ENCODE measurements at regions not wholly inside any gene's neighbourhood (a gene's known extent, or its start where the extent isn't known, plus 50 kb on each side); places are given as distances from the start of the nearest gene placed in this dataset.

DNA sequence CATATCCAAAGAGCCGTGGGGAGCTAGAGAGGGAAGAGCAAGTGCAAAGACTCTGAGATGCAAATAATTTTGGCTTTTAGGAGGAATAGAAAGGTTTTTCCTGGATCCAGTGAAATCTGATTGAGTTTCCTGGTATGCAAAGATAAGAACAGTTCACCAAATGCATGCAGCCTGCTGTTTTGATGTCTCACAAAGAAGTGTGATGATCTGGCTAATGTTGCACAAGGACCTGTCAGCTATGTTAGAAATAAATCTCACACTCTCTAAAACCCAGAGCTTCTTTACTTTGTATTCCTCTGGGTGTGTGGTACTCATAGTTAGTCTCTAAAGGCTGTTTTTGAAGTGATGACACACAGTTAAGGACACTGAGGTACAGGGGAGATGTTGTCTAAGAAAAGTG, 321.4 kb downstream of the AACS start:
- no peaks in the 10 kb centered on the region for H3K27me3 ChIP-seq (ENCODE audit: insufficient read depth, low read depth, low read length)
- no peak overlapping the region for H2AFZ ChIP-seq (ENCODE audit: low read depth, low read length)
- H3K9me2 ChIP-seq (ENCODE audit: insufficient read depth, low read length) = no peaks in the 10 kb centered on the region
- no peak overlapping the region for H3K4me3 ChIP-seq (ENCODE audit: low read length)
- TF ChIP-seq, protein P1, sequence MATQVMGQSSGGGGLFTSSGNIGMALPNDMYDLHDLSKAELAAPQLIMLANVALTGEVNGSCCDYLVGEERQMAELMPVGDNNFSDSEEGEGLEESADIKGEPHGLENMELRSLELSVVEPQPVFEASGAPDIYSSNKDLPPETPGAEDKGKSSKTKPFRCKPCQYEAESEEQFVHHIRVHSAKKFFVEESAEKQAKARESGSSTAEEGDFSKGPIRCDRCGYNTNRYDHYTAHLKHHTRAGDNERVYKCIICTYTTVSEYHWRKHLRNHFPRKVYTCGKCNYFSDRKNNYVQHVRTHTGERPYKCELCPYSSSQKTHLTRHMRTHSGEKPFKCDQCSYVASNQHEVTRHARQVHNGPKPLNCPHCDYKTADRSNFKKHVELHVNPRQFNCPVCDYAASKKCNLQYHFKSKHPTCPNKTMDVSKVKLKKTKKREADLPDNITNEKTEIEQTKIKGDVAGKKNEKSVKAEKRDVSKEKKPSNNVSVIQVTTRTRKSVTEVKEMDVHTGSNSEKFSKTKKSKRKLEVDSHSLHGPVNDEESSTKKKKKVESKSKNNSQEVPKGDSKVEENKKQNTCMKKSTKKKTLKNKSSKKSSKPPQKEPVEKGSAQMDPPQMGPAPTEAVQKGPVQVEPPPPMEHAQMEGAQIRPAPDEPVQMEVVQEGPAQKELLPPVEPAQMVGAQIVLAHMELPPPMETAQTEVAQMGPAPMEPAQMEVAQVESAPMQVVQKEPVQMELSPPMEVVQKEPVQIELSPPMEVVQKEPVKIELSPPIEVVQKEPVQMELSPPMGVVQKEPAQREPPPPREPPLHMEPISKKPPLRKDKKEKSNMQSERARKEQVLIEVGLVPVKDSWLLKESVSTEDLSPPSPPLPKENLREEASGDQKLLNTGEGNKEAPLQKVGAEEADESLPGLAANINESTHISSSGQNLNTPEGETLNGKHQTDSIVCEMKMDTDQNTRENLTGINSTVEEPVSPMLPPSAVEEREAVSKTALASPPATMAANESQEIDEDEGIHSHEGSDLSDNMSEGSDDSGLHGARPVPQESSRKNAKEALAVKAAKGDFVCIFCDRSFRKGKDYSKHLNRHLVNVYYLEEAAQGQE (IDR thresholded peaks at IDR 0.05; ENCODE audit: borderline replicate concordance) = no peak
- TF ChIP-seq MXI1 (conservative IDR thresholded peaks at IDR 0.05; ENCODE audit: poor library complexity, severe bottlenecking) (no peak), EZH2 (IDR thresholded peaks at IDR 0.05; ENCODE audit: borderline replicate concordance, insufficient read depth, low read length, poor library complexity, severe bottlenecking) (no peak), TAF1 (IDR thresholded peaks at IDR 0.05; ENCODE audit: low read depth) (no peak), RAD21 (conservative IDR thresholded peaks at IDR 0.05) (no peak), EP300 (conservative IDR thresholded peaks at IDR 0.05; ENCODE audit: poor library complexity, severe bottlenecking) (no peak), POLR2AphosphoS5 (IDR thresholded peaks at IDR 0.05) (no peak), SMC3 (conservative IDR thresholded peaks at IDR 0.05; ENCODE audit: poor library complexity) (no peak)
- TF ChIP-seq, protein P2, sequence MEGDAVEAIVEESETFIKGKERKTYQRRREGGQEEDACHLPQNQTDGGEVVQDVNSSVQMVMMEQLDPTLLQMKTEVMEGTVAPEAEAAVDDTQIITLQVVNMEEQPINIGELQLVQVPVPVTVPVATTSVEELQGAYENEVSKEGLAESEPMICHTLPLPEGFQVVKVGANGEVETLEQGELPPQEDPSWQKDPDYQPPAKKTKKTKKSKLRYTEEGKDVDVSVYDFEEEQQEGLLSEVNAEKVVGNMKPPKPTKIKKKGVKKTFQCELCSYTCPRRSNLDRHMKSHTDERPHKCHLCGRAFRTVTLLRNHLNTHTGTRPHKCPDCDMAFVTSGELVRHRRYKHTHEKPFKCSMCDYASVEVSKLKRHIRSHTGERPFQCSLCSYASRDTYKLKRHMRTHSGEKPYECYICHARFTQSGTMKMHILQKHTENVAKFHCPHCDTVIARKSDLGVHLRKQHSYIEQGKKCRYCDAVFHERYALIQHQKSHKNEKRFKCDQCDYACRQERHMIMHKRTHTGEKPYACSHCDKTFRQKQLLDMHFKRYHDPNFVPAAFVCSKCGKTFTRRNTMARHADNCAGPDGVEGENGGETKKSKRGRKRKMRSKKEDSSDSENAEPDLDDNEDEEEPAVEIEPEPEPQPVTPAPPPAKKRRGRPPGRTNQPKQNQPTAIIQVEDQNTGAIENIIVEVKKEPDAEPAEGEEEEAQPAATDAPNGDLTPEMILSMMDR (IDR thresholded peaks at IDR 0.05; ENCODE audit: poor library complexity, severe bottlenecking) = no peak
- no peaks in the 10 kb centered on the region for H3K9me3 ChIP-seq (ENCODE audit: low read length)
- no peak overlapping the region for H3K4me2 ChIP-seq (ENCODE audit: low read length)
- H3F3A ChIP-seq (ENCODE audit: insufficient read depth, low read length, poor library complexity, severe bottlenecking) = no peaks in the 10 kb centered on the region
- no peak overlapping the region for H3K27ac ChIP-seq (ENCODE audit: low read length)
- no peak overlapping the region for H3K9ac ChIP-seq (ENCODE audit: low read length)
- no peaks in the 10 kb centered on the region for H3K79me2 ChIP-seq (replicated peaks; ENCODE audit: insufficient read depth, low read length)
- no peaks in the 10 kb centered on the region for H4K20me1 ChIP-seq (ENCODE audit: insufficient read depth)
- no peaks in the 10 kb centered on the region for H3K36me3 ChIP-seq (ENCODE audit: insufficient read depth, low read length)

DNA sequence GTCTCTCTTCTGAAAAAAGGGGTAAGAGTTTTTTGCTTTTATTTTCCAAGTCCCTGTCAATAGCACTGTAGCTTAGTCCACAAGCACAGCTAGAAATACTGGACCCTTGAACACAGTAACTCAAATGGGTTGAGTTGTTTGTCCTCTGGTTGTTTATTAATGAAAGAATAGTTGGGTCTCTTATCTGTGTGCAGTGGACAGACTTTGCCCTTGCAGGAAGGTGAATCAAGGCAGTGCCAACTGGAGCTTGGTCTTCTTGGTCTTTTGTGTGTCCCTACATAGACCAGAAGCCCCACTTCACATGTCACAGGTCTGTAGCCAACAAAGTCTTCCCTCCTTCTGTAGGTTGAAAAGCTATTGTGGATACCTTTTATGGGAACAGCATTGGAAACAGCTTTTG, 322.0 kb downstream of the AACS start:
- H2AFZ ChIP-seq (ENCODE audit: low read depth, low read length) = no peak overlapping the region
- H3K9ac ChIP-seq (ENCODE audit: low read length) = no peak overlapping the region
- no peaks in the 10 kb centered on the region for H3K36me3 ChIP-seq (ENCODE audit: insufficient read depth, low read length)
- no peaks in the 10 kb centered on the region for H3K9me2 ChIP-seq (ENCODE audit: insufficient read depth, low read length)
- H3K4me3 ChIP-seq (ENCODE audit: low read length) = no peak overlapping the region
- H4K20me1 ChIP-seq (ENCODE audit: insufficient read depth) = no peaks in the 10 kb centered on the region
- no peak overlapping the region for H3K4me2 ChIP-seq (ENCODE audit: low read length)
- H3F3A ChIP-seq (ENCODE audit: insufficient read depth, low read length, poor library complexity, severe bottlenecking) = no peaks in the 10 kb centered on the region
- H3K9me3 ChIP-seq (ENCODE audit: low read length) = no peaks in the 10 kb centered on the region
- H3K27me3 ChIP-seq (ENCODE audit: insufficient read depth, low read depth, low read length) = no peaks in the 10 kb centered on the region
- no peak for TF ChIP-seq EP300 (conservative IDR thresholded peaks at IDR 0.05; ENCODE audit: poor library complexity, severe bottlenecking)
- no peak overlapping the region for H3K27ac ChIP-seq (ENCODE audit: low read length)
- H3K79me2 ChIP-seq (replicated peaks; ENCODE audit: insufficient read depth, low read length) = no peaks in the 10 kb centered on the region
